Iris pigment epithelial cell (primary cell): ENCODE measurements at regions not wholly inside any gene's neighbourhood (a gene's known extent, or its start where the extent isn't known, plus 50 kb on each side); places are given as distances from the start of the nearest gene placed in this dataset.
A peak's percentile ranks its signal among the peaks of the same experiment; 100 is the strongest.
"Not testable (repeated sequence)": the region's sequence is repeated elsewhere in the genome, so short reads cannot be mapped to it uniquely, and the experiment has no call there.

Source experiments
- DNase-seq: peaks from one replicate; pipeline ENCODE4 v3.0.0-alpha.2; 2011; ENCODE audit warnings: low read depth

GRCh38 chr4:107562316-107562715 is 157.7 kb downstream of the PAPSS1 start:
- no peak for DNase-seq

GRCh38 chr4:107561481-107561880 is 158.6 kb downstream of the PAPSS1 start:
- peak; percentile 86 for DNase-seq

GRCh38 chr4:107559653-107560052 is 160.4 kb downstream of the PAPSS1 start:
- DNase-seq: no peak

- DNase-seq: no peak
Measured at GRCh38 chr4:107552306-107552705, 167.7 kb downstream of the PAPSS1 start.

- peak; percentile 82 for DNase-seq
Measured at GRCh38 chr4:107548211-107548905, 171.7 kb downstream of the PAPSS1 start.

GRCh38 chr4:107546638-107547037 is 173.4 kb downstream of the PAPSS1 start:
- peak; percentile 18 for DNase-seq

- no peak for DNase-seq
Measured at GRCh38 chr4:107541511-107541910, 178.5 kb downstream of the PAPSS1 start.

GRCh38 chr4:107531927-107532326 is 188.1 kb downstream of the PAPSS1 start:
- DNase-seq: no peak

- no peak for DNase-seq
Measured at GRCh38 chr4:107520368-107520767, 199.7 kb downstream of the PAPSS1 start.

GRCh38 chr4:107519053-107519452 is 201.0 kb downstream of the PAPSS1 start:
- DNase-seq: peak; percentile 56

GRCh38 chr4:107518076-107518475 is 202.0 kb downstream of the PAPSS1 start:
- no peak for DNase-seq

- no peak for DNase-seq
Measured at GRCh38 chr4:107512549-107512948, 207.5 kb downstream of the PAPSS1 start.

GRCh38 chr4:107509615-107510014 is 210.4 kb downstream of the PAPSS1 start:
- DNase-seq: no peak

- DNase-seq: no peak
Measured at GRCh38 chr4:107500551-107500950, 219.5 kb downstream of the PAPSS1 start.

GRCh38 chr4:107497054-107497453 is 223.0 kb downstream of the PAPSS1 start:
- DNase-seq: no peak

GRCh38 chr4:107492566-107492965 is 227.5 kb downstream of the PAPSS1 start:
- DNase-seq: no peak

GRCh38 chr4:107490116-107490515 is 229.9 kb downstream of the PAPSS1 start:
- no peak for DNase-seq

- DNase-seq: not testable (repeated sequence)
Measured at GRCh38 chr4:107483621-107484020, 236.4 kb downstream of the PAPSS1 start.

GRCh38 chr4:107482546-107482945 is 237.5 kb downstream of the PAPSS1 start:
- DNase-seq: no peak

GRCh38 chr4:107478327-107478980 is 241.6 kb downstream of the PAPSS1 start:
- no peak for DNase-seq

- no peak for DNase-seq
Measured at GRCh38 chr4:107473126-107473525, 246.9 kb downstream of the PAPSS1 start.

GRCh38 chr4:107472265-107472948 is 247.6 kb downstream of the PAPSS1 start:
- no peak for DNase-seq

GRCh38 chr4:107470173-107470572 is 249.9 kb downstream of the PAPSS1 start:
- DNase-seq: no peak
